AG04450 (cell line): ENCODE measurements at regions not wholly inside any gene's neighbourhood (a gene's known extent, or its start where the extent isn't known, plus 50 kb on each side); places are given as distances from the start of the nearest gene placed in this dataset.

Experiments used
- CTCF ChIA-PET: fragments of 300-600, 350-600 bp; formaldehyde crosslinking; extraction: SDS; loops from one replicate; lab custom pipeline; 2022; ENCODE audit warnings: antibody characterized with exemption, inconsistent platforms; lab: Charles Lee
- POLR2A ChIA-PET: fragments of 350-600 bp; formaldehyde crosslinking; extraction: SDS; loops from one replicate; lab custom pipeline; 2021; ENCODE audit warnings: antibody characterized with exemption, inconsistent platforms; lab: Yijun Ruan, JAX
- DNase-seq: peaks from one replicate; pipeline ENCODE4 v3.0.0-alpha.2; 2011; ENCODE audit warnings: low read depth, low spot score
- H3K27ac ChIP-seq: one replicate; pipeline ENCODE4 v1.5.1; 2012; ENCODE audit warnings: low read depth, low read length, control low read depth
- H3K27me3 ChIP-seq: one replicate; pipeline ENCODE4 v1.6.0; 2012; ENCODE audit warnings: low read length; ENCODE audit not compliant: control insufficient read depth, insufficient read depth
- H3K4me3 ChIP-seq: 2 replicates; pipeline ENCODE4 v1.5.1; 2011; ENCODE audit warnings: mild to moderate bottlenecking, low read depth, low read length, control low read depth
- H3K9me3 ChIP-seq: 2 replicates; pipeline ENCODE4 v1.5.1; 2012; ENCODE audit warnings: low read length; ENCODE audit not compliant: control insufficient read depth, insufficient read depth
- TF ChIP-seq, protein P1 (sequence below): IDR thresholded peaks from 2 replicates; pipeline ENCODE4 v1.5.1; 2011; ENCODE audit warnings: low read depth, low read length, control low read depth, inconsistent platforms

- ChIA-PET POLR2A (no interaction called here), CTCF (no interaction called here)
- H3K27me3 ChIP-seq, result peaks cover 17% of the 10 kb centered on the region
- H3K27ac ChIP-seq, result no peak overlapping the region
- no peak for DNase-seq
- TF ChIP-seq, protein P1, sequence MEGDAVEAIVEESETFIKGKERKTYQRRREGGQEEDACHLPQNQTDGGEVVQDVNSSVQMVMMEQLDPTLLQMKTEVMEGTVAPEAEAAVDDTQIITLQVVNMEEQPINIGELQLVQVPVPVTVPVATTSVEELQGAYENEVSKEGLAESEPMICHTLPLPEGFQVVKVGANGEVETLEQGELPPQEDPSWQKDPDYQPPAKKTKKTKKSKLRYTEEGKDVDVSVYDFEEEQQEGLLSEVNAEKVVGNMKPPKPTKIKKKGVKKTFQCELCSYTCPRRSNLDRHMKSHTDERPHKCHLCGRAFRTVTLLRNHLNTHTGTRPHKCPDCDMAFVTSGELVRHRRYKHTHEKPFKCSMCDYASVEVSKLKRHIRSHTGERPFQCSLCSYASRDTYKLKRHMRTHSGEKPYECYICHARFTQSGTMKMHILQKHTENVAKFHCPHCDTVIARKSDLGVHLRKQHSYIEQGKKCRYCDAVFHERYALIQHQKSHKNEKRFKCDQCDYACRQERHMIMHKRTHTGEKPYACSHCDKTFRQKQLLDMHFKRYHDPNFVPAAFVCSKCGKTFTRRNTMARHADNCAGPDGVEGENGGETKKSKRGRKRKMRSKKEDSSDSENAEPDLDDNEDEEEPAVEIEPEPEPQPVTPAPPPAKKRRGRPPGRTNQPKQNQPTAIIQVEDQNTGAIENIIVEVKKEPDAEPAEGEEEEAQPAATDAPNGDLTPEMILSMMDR, result no peak
- peaks cover 5% of the 10 kb centered on the region; the same call in 1 of the 2 replicates for H3K9me3 ChIP-seq
- no peak overlapping the region for H3K4me3 ChIP-seq
Measured at GRCh38 chr12:124142395-124143035, 152.4 kb upstream of the RFLNA start.

GRCh38 chr12:124143726-124144125 lies 151.2 kb upstream of the RFLNA start:
- TF ChIP-seq, protein P1, result no peak
- Histone ChIP-seq H3K27me3 (peaks cover 17% of the 10 kb centered on the region), H3K27ac (no peak overlapping the region), H3K9me3 (peaks cover 5% of the 10 kb centered on the region; the same call in 1 of the 2 replicates), H3K4me3 (no peak overlapping the region)
- POLR2A ChIA-PET, result no interaction called here
- CTCF ChIA-PET, result no interaction called here
- DNase-seq, result no peak

GRCh38 chr12:124144531-124145194 lies 150.2 kb upstream of the RFLNA start:
- ChIA-PET CTCF (no interaction called here), POLR2A (no interaction called here)
- Histone ChIP-seq H3K27me3 (peaks cover 21% of the 10 kb centered on the region), H3K4me3 (no peak overlapping the region), H3K27ac (no peak overlapping the region), H3K9me3 (peaks cover 5% of the 10 kb centered on the region; the same call in 1 of the 2 replicates)
- TF ChIP-seq, protein P1, result no peak
- no peak for DNase-seq

- Histone ChIP-seq H3K4me3 (no peak overlapping the region), H3K9me3 (peaks cover 5% of the 10 kb centered on the region; the same call in 1 of the 2 replicates), H3K27ac (no peak overlapping the region), H3K27me3 (peaks cover 14% of the 10 kb centered on the region)
- no peak for DNase-seq
- TF ChIP-seq, protein P1, result no peak
- CTCF ChIA-PET, result no interaction called here
- POLR2A ChIA-PET, result no interaction called here
Measured at GRCh38 chr12:124147027-124147426, 147.9 kb upstream of the RFLNA start.

GRCh38 chr12:124147575-124147974 lies 147.3 kb upstream of the RFLNA start:
- Histone ChIP-seq H3K4me3 (no peak overlapping the region), H3K27ac (no peak overlapping the region), H3K27me3 (peaks cover 12% of the 10 kb centered on the region), H3K9me3 (peaks cover 3% of the 10 kb centered on the region; the same call in 1 of the 2 replicates)
- ChIA-PET CTCF (no interaction called here), POLR2A (no interaction called here)
- DNase-seq, result no peak
- TF ChIP-seq, protein P1, result no peak
